ENCODE measurements at regions not wholly inside any gene's neighbourhood (a gene's known extent, or its start where the extent isn't known, plus 50 kb on each side); places are given as distances from the start of the nearest gene placed in this dataset.

DNA sequence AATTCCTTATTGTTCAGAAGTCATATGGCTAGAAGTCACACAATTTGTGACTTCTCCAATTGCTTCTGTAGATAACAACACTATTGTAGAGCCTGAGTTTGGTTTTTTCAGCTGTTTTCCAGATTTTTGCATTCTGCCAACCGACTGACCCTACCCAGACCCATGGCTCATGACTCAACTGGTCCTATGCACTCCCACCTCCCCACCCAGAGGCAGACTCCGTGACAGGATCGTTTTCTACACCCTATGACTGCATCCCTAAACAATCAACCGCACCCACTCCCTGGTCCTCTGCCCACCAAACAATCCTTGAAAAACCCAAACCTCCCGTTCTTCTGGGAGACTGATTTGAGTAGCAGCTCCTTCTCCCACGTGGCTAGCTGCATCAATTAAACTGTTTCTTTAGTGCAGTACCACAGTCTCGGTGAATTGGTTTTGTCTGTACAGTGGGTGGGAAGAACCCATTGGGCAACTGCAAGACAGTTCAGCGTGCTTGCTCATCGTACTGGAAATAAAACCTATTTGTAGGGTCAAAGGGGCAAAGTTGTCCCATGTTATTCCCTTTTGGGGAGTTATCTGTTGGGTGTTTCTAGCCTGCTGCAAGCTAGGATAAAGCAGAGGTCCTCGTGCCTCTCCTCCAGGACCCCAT, 150.3 kb upstream of the FAM20C start:
- peaks cover 3% of the 10 kb centered on the region for H3K27me3 Mint-ChIP-seq (ENCODE audit: insufficient read depth, low read depth, poor library complexity)

More for the DNA sequence above, 150.3 kb upstream of the FAM20C start:
- Histone ChIP-seq H4K20me1 (replicated peaks; ENCODE audit: insufficient read depth) (no peaks in the 10 kb centered on the region), H3F3A (replicated peaks; ENCODE audit: low read depth) (no peaks in the 10 kb centered on the region), H3K4me1 (ENCODE audit: insufficient read depth) (no peaks in the 10 kb centered on the region), H2AFZ (no peak overlapping the region), H3K4me2 (no peak overlapping the region), H3K36me3 (ENCODE audit: insufficient read depth) (no peaks in the 10 kb centered on the region), H3K27me3 (ENCODE audit: insufficient read depth) (no peaks in the 10 kb centered on the region), H3K4me3 (no peak overlapping the region), H3K9me2 (ENCODE audit: insufficient read depth) (no peaks in the 10 kb centered on the region), H3K27ac (ENCODE audit: low read depth) (no peak overlapping the region), H3K79me2 (replicated peaks; ENCODE audit: insufficient read depth) (no peaks in the 10 kb centered on the region)
- DNase-seq (ENCODE audit: low spot score) = no peak
- H3K4me1 Mint-ChIP-seq = peaks cover 5% of the 10 kb centered on the region; the same call in 1 of the 3 replicates
- H3K9me3 Mint-ChIP-seq = no peaks in the 10 kb centered on the region
- H3K36me3 Mint-ChIP-seq (ENCODE audit: low read depth) = no peaks in the 10 kb centered on the region; the same call in 2 of the 3 replicates
- H3K27ac Mint-ChIP-seq = no peak overlapping the region
- no peak overlapping the region for H3K4me3 Mint-ChIP-seq
- TF ChIP-seq POLR2AphosphoS5 (IDR thresholded peaks at IDR 0.05; ENCODE audit: low read depth) = no peak
- TF ChIP-seq EZH2 (IDR thresholded peaks at IDR 0.05; ENCODE audit: low read depth, unreplicated experiment) = no peak
- TF ChIP-seq ZNF114 (CRISPR knock-in tag; IDR thresholded peaks at IDR 0.05) = no peak
- TF ChIP-seq ZNF331 (CRISPR knock-in tag; IDR thresholded peaks at IDR 0.05; ENCODE audit: low read depth) = no peak
- no peak for TF ChIP-seq NANOG (IDR thresholded peaks at IDR 0.05; ENCODE audit: borderline replicate concordance)
- TF ChIP-seq CREB1 (CRISPR knock-in tag; IDR thresholded peaks at IDR 0.05; ENCODE audit: low read depth) = no peak
- TF ChIP-seq, protein P1, sequence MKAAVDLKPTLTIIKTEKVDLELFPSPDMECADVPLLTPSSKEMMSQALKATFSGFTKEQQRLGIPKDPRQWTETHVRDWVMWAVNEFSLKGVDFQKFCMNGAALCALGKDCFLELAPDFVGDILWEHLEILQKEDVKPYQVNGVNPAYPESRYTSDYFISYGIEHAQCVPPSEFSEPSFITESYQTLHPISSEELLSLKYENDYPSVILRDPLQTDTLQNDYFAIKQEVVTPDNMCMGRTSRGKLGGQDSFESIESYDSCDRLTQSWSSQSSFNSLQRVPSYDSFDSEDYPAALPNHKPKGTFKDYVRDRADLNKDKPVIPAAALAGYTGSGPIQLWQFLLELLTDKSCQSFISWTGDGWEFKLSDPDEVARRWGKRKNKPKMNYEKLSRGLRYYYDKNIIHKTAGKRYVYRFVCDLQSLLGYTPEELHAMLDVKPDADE (IDR thresholded peaks at IDR 0.05) = no peak
- no peak for TF ChIP-seq JUNB (IDR thresholded peaks at IDR 0.05; ENCODE audit: unreplicated experiment)
- no peak for TF ChIP-seq STAT1 (IDR thresholded peaks at IDR 0.05; ENCODE audit: unreplicated experiment)
- TF ChIP-seq, protein P2, sequence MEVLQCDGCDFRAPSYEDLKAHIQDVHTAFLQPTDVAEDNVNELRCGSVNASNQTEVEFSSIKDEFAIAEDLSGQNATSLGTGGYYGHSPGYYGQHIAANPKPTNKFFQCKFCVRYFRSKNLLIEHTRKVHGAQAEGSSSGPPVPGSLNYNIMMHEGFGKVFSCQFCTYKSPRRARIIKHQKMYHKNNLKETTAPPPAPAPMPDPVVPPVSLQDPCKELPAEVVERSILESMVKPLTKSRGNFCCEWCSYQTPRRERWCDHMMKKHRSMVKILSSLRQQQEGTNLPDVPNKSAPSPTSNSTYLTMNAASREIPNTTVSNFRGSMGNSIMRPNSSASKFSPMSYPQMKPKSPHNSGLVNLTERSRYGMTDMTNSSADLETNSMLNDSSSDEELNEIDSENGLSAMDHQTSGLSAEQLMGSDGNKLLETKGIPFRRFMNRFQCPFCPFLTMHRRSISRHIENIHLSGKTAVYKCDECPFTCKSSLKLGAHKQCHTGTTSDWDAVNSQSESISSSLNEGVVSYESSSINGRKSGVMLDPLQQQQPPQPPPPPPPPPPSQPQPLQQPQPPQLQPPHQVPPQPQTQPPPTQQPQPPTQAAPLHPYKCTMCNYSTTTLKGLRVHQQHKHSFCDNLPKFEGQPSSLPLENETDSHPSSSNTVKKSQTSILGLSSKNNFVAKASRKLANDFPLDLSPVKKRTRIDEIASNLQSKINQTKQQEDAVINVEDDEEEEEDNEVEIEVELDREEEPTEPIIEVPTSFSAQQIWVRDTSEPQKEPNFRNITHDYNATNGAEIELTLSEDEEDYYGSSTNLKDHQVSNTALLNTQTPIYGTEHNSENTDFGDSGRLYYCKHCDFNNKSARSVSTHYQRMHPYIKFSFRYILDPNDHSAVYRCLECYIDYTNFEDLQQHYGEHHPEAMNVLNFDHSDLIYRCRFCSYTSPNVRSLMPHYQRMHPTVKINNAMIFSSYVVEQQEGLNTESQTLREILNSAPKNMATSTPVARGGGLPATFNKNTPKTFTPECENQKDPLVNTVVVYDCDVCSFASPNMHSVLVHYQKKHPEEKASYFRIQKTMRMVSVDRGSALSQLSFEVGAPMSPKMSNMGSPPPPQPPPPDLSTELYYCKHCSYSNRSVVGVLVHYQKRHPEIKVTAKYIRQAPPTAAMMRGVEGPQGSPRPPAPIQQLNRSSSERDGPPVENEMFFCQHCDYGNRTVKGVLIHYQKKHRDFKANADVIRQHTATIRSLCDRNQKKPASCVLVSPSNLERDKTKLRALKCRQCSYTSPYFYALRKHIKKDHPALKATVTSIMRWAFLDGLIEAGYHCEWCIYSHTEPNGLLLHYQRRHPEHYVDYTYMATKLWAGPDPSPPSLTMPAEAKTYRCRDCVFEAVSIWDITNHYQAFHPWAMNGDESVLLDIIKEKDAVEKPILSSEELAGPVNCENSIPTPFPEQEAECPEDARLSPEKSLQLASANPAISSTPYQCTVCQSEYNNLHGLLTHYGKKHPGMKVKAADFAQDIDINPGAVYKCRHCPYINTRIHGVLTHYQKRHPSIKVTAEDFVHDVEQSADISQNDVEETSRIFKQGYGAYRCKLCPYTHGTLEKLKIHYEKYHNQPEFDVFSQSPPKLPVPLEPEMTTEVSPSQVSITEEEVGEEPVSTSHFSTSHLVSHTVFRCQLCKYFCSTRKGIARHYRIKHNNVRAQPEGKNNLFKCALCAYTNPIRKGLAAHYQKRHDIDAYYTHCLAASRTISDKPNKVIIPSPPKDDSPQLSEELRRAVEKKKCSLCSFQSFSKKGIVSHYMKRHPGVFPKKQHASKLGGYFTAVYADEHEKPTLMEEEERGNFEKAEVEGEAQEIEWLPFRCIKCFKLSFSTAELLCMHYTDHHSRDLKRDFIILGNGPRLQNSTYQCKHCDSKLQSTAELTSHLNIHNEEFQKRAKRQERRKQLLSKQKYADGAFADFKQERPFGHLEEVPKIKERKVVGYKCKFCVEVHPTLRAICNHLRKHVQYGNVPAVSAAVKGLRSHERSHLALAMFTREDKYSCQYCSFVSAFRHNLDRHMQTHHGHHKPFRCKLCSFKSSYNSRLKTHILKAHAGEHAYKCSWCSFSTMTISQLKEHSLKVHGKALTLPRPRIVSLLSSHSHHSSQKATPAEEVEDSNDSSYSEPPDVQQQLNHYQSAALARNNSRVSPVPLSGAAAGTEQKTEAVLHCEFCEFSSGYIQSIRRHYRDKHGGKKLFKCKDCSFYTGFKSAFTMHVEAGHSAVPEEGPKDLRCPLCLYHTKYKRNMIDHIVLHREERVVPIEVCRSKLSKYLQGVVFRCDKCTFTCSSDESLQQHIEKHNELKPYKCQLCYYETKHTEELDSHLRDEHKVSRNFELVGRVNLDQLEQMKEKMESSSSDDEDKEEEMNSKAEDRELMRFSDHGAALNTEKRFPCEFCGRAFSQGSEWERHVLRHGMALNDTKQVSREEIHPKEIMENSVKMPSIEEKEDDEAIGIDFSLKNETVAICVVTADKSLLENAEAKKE (CRISPR knock-in tag; IDR thresholded peaks at IDR 0.05) = no peak
- TF ChIP-seq, protein P3, sequence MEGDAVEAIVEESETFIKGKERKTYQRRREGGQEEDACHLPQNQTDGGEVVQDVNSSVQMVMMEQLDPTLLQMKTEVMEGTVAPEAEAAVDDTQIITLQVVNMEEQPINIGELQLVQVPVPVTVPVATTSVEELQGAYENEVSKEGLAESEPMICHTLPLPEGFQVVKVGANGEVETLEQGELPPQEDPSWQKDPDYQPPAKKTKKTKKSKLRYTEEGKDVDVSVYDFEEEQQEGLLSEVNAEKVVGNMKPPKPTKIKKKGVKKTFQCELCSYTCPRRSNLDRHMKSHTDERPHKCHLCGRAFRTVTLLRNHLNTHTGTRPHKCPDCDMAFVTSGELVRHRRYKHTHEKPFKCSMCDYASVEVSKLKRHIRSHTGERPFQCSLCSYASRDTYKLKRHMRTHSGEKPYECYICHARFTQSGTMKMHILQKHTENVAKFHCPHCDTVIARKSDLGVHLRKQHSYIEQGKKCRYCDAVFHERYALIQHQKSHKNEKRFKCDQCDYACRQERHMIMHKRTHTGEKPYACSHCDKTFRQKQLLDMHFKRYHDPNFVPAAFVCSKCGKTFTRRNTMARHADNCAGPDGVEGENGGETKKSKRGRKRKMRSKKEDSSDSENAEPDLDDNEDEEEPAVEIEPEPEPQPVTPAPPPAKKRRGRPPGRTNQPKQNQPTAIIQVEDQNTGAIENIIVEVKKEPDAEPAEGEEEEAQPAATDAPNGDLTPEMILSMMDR (conservative IDR thresholded peaks at IDR 0.05; ENCODE audit: low read depth in 2 of 2) = no peak
- TF ChIP-seq, protein P4, sequence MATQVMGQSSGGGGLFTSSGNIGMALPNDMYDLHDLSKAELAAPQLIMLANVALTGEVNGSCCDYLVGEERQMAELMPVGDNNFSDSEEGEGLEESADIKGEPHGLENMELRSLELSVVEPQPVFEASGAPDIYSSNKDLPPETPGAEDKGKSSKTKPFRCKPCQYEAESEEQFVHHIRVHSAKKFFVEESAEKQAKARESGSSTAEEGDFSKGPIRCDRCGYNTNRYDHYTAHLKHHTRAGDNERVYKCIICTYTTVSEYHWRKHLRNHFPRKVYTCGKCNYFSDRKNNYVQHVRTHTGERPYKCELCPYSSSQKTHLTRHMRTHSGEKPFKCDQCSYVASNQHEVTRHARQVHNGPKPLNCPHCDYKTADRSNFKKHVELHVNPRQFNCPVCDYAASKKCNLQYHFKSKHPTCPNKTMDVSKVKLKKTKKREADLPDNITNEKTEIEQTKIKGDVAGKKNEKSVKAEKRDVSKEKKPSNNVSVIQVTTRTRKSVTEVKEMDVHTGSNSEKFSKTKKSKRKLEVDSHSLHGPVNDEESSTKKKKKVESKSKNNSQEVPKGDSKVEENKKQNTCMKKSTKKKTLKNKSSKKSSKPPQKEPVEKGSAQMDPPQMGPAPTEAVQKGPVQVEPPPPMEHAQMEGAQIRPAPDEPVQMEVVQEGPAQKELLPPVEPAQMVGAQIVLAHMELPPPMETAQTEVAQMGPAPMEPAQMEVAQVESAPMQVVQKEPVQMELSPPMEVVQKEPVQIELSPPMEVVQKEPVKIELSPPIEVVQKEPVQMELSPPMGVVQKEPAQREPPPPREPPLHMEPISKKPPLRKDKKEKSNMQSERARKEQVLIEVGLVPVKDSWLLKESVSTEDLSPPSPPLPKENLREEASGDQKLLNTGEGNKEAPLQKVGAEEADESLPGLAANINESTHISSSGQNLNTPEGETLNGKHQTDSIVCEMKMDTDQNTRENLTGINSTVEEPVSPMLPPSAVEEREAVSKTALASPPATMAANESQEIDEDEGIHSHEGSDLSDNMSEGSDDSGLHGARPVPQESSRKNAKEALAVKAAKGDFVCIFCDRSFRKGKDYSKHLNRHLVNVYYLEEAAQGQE (IDR thresholded peaks at IDR 0.05; ENCODE audit: unreplicated experiment) = no peak
- TF ChIP-seq EZH2phosphoT487 (IDR thresholded peaks at IDR 0.05; ENCODE audit: unreplicated experiment) = no peak
- ATAC-seq = no peak

Measured in GM23338 (cell line).